22Rv1 (cell line): ENCODE measurements at regions not wholly inside any gene's neighbourhood (a gene's known extent, or its start where the extent isn't known, plus 50 kb on each side); places are given as distances from the start of the nearest gene placed in this dataset.

Experiments used
- ZFX ChIP-seq: fragments of 450-650 bp; IDR thresholded peaks from 2 replicates; pipeline ENCODE4 v1.6.1; 2017; ENCODE audit warnings: antibody characterized with exemption, borderline replicate concordance
- TF ChIP-seq, protein P1 (sequence below): fragments of 450-650 bp; IDR thresholded peaks from 2 replicates; pipeline ENCODE4 v1.5.1; 2017; ENCODE audit warnings: mild to moderate bottlenecking

DNA sequence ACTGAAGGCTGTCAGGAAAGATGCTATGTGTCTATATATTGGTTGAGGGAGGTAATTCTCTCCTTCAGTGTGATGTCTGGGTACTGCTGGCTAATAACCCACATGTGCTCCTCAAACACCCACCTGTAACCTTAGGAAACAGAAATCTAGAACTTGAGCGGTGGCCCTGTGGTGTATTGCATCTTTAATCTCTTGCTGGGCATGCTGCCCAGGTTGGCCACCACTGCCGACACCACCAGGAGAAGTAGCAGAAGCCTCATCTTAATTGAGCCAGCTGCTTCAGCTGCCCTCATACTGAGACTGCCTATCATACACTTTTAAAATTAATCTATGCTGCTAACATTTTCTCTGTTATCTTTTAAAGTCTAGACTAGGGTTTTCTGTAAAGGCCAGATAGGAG is 103.5 kb upstream of the C5orf63 start:
- TF ChIP-seq, protein P1, sequence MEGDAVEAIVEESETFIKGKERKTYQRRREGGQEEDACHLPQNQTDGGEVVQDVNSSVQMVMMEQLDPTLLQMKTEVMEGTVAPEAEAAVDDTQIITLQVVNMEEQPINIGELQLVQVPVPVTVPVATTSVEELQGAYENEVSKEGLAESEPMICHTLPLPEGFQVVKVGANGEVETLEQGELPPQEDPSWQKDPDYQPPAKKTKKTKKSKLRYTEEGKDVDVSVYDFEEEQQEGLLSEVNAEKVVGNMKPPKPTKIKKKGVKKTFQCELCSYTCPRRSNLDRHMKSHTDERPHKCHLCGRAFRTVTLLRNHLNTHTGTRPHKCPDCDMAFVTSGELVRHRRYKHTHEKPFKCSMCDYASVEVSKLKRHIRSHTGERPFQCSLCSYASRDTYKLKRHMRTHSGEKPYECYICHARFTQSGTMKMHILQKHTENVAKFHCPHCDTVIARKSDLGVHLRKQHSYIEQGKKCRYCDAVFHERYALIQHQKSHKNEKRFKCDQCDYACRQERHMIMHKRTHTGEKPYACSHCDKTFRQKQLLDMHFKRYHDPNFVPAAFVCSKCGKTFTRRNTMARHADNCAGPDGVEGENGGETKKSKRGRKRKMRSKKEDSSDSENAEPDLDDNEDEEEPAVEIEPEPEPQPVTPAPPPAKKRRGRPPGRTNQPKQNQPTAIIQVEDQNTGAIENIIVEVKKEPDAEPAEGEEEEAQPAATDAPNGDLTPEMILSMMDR: no peak
- TF ChIP-seq ZFX: no peak
